Esophagus muscularis mucosa (tissue), 3 donors: ENCODE measurements at regions not wholly inside any gene's neighbourhood (a gene's known extent, or its start where the extent isn't known, plus 50 kb on each side); places are given as distances from the start of the nearest gene placed in this dataset.

ENCODE experiments used
- POLR2A ChIP-seq: fragments of 450-650 bp; IDR thresholded peaks from one replicate; pipeline ENCODE4 v1.6.1; 2017; ENCODE audit warnings: antibody characterized with exemption, moderate library complexity, mild to moderate bottlenecking, low read depth
- TF ChIP-seq, protein P1 (sequence below), 3 experiments: fragments of 200-600 bp in 2 of 3; fragments of 450-650 bp in 1 of 3; sonication (generic) in 2 of 3; IDR thresholded peaks; one replicate each; pipeline ENCODE4 v1.5.1; 2017 to 2019; ENCODE audit warnings: antibody characterized with exemption in 3 of 3, mild to moderate bottlenecking in 2 of 3, moderate library complexity in 1 of 3

DNA sequence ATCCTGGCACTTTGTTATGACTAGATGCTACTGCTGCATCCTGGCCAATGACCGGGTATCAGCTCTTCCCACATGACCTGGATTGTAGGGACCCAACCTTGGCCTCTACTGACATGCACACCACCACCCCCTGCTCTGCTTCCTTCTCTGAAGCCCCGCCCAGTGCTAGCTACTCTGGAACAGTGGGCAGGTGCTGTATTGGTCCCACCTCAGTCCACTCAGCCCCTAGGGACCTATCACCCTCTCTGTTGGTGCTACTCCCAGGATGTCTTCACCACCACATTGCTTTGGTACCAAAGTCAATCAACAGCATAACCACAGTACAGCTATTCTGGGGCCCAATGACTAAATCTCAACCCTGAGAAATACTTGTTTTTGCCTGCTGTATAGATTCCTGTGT, 170.2 kb upstream of the PRICKLE2 start:
- TF ChIP-seq, protein P1, sequence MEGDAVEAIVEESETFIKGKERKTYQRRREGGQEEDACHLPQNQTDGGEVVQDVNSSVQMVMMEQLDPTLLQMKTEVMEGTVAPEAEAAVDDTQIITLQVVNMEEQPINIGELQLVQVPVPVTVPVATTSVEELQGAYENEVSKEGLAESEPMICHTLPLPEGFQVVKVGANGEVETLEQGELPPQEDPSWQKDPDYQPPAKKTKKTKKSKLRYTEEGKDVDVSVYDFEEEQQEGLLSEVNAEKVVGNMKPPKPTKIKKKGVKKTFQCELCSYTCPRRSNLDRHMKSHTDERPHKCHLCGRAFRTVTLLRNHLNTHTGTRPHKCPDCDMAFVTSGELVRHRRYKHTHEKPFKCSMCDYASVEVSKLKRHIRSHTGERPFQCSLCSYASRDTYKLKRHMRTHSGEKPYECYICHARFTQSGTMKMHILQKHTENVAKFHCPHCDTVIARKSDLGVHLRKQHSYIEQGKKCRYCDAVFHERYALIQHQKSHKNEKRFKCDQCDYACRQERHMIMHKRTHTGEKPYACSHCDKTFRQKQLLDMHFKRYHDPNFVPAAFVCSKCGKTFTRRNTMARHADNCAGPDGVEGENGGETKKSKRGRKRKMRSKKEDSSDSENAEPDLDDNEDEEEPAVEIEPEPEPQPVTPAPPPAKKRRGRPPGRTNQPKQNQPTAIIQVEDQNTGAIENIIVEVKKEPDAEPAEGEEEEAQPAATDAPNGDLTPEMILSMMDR (IDR thresholded peaks at IDR 0.05): no peak
- no peak for TF ChIP-seq POLR2A
